GM19372 (cell line): ENCODE measurements at regions not wholly inside any gene's neighbourhood (a gene's known extent, or its start where the extent isn't known, plus 50 kb on each side); places are given as distances from the start of the nearest gene placed in this dataset.
"Not testable (repeated sequence)": the region's sequence is repeated elsewhere in the genome, so short reads cannot be mapped to it uniquely, and the experiment has no call there.

Experiments
- ATAC-seq: cut with Tn5 transposase; IDR thresholded peaks from one replicate; pipeline ENCODE4 v1.9.1; 2021; ENCODE audit warnings: mild to moderate bottlenecking, low read depth, moderate library complexity; ENCODE audit not compliant: unreplicated experiment

DNA sequence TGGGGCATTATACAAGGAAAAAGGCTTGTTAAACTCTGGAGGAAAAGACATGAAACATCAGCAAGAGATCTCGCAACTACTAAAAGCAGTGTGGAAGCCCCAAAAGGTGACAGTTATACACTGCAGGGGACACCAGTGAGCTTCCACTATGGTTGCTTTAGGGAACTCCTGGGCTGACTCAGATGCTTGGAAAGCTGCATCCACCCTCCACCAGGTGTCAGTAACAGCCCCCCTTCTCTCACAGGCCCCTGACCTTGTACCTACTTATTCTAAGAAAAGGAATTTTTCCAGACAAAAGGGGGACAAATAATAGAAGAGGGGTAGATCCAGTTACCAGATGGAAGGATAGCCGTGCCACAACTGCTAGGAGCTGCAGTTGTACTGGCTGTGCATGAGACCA is 154.4 kb upstream of the COX7C start:
- ATAC-seq, result no peak

DNA sequence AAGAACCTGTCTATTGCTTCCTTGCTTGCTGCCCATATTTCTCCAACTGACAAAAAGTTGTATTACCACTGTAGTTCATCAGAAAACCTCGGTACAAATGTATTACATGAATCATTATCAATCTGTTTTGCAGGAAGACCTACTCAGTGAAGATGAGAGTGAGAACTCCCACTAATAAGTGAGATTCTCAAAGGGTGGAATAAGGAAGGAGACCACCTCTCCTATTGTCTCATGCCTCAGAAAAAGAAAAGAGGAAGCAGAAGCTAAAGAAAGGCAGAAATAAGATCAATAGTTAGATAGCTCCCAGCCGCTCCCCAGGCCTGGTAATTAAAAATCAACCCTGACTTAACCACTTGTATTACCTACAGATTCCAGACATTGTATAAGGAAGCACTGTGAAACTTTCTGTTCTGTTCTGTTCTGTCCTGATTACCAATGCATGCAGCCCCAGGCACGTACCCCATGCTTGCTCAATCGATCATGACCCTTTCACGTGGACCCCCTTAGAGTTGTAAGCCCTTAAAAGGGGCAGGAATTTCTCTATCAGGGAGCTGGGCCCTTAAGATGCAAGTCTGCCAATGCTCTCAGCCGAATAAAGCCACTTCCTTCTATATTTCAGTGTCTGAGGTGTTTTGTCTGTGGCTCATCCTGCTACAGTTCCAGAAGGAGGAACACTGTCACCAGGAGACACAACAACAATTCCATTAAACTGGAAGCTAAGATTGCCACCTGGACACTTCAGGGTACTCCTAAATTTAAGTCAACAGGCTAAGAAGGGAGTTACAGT is 152.5 kb upstream of the COX7C start:
- ATAC-seq, result no peak

DNA sequence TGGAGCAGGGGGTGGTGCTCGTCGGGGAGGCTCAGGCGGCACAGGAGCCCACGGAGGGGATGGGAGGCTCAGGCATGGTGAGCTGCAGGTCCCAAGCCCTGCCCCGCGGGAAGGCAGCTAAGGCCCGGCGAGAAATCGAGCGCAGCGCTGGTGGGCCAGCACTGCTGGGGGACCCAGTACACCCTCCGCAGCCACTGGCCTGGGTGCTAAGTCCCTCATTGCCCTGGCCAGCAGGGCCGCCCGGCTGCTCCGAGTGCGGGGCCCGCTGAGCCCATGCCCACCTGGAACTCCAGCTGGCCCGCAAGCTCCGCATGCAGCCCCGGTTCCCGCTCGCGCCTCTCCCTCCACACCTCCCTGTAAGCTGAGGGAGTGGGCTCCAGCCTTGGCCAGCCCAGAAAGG is 151.0 kb upstream of the COX7C start:
- not testable (repeated sequence) for ATAC-seq

DNA sequence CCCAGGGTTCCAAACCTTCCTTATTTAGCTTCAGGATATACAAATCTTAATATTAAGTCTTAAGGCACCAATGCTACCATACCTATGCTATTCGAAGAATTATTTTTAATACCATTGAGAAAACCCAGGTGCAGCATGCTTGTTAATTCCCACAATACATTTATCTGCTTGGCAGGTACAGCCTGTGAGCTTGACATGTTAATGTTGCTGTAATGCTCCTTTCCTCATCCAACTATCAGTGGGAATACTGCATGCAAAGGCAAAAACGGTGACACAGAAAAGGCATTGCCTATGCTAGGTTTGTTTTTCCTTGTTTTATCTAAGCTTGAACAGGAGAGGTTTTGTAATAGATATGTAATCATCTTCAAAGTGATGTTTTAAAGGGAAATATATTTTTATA is 135.7 kb upstream of the COX7C start:
- ATAC-seq, result no peak

DNA sequence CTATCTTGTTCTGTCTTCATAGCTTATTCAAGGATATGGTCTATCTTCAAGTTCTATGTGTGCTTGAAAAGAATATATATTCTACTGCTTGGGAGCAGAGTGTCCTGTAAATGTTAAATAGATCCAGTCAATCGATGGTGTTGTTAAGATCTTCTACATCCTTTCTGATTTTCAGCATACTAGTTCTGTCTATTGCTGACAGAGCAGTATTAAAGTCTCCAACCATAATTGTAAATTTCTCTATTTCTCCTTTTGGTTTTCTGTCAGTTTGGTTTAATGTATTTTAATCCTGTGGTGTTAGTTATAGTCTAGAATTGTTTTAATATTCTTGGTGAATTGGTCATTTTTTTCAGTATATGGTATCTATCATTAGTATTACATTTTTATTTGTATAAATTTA is 124.0 kb upstream of the COX7C start:
- ATAC-seq, result no peak

DNA sequence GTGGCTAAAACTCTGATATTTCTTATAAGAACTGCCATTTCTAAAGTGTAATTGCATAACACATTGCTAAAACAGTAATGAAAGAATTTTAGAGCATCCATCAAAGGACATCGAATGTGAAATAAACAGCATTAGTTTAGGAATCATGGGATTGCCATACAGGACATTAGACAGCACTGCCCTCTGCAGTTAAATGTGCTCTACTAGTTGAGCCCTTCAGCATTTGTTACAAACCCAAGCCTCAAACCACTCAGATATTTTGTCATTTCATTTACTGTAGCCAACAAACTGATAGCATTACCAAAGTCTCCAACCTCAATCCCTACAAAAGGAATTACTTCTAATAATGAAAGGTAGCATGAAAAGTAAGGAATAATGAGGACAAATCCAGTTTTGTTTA is 116.8 kb upstream of the COX7C start:
- ATAC-seq, result no peak

DNA sequence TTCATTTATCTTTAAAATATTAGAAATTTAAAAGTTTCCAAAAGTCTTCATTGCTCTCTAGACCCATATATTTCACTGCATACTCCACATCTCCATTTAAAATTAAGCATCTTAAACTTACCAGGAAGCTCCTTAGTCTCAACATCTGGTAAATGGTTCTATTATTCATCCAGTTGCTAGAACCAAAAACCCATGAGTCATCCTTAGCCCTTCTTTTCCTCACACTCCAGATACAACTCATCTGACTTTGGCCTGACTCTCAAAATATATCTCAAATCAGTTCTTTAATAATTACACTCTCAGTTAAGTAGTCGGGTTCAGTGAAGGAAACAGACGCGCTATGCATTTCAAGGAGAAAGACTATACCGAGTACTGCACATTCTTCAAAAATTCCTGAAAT is 110.2 kb upstream of the COX7C start:
- no peak for ATAC-seq

DNA sequence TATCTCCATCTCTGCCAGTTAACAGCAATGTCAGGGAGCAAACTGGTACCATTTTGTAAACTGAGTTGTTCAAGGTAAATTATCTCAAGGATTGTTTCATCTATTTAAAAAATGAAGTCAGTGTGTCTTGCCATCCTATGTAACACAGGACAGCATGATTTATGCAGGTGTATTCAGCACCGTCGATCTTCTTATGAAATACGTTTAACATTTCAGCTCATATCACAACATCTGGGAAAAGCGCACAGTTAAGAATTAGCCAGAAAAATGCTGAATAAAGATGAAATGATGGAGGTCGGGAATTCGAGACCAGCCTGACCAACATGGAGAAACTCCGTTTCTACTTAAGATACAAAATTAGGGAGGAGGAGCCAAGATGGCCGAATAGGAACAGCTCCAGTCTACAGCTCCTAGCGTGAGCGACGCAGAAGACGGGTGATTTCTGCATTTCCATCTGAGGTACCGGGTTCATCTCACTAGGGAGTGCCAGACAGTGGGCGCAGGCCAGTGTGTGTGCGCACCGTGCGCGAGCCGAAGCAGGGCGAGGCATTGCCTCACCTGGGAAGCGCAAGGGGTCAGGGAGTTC is 107.3 kb upstream of the COX7C start:
- ATAC-seq, result not testable (repeated sequence)

DNA sequence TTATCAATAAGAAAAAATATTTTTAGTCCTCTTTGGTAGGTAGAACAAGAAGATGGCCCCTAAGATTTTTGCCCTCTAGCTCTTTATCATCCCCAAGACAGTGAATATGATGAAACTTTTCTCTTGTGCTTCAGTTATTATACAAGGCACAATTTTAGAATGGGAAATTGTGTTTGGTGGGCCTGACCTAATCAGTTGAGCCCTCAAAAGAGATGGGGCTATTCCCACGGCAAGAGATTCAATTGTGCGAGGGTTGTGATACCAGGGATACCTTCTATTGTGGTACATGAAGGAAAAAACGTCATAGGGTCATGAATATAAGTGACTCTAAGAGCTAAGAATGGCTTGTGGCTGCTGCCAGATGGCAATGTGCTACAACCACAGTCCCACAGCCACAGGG is 94.0 kb upstream of the COX7C start:
- ATAC-seq, result no peak

DNA sequence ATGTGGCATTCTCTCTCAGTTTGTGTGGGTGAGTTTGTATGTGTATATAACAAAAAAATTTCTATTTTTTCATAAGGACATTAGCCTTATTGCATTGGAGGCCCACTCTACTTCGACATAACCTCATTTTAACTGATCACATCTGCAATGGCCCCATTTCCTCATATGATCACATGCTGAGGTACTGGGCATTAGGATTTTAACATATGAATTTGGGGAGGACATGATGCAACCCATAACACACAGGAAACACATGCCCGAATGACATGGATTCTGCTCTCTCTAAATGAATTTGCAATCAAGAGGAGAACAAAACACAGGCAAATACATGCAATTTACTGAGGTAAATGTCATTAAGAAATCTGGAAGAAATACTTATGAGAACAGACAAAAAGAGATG is 92.1 kb upstream of the COX7C start:
- no peak for ATAC-seq

DNA sequence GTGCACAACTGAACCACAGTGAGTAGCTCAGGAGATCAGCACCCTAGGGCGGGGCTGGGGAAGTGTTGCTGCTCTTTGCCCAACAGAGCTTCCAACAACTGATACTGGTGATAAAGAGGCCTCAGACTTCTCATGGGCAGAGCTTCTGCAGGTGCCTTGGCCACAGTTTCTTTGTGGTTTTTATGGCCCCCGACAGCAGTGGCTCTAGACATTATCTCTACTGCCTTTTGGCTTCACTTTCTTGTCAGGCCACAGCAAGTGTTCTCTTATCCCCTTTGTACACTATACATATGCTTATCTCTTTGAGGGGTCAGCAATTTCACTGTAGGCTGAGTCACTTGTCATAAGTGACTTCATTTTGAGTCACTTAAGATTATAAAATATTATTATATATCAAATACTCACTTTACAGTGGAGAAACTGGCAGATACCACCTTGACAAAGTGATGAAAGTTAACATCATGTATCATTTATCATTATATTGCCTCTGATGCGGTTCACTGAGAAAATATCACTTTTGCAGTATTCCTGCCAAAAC is 90.9 kb upstream of the COX7C start:
- no peak for ATAC-seq

DNA sequence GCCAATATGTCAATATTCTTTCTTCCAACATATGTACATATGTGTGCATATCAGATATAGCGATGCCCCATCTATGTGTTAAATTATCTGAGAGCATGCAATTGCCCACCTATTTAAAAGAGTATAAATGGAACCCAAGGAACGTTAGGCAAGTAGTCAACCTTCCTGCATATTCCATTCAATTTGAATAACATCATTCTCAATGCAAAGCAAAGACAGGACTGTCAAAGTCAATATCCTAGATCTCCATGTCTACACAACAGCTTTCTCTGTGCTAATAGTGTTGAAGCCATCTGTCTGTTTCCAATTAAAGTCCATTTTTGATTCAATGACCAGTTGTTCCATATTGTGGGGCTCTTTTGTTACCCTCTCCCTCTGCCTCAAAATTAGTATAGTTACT is 85.3 kb upstream of the COX7C start:
- no peak for ATAC-seq

DNA sequence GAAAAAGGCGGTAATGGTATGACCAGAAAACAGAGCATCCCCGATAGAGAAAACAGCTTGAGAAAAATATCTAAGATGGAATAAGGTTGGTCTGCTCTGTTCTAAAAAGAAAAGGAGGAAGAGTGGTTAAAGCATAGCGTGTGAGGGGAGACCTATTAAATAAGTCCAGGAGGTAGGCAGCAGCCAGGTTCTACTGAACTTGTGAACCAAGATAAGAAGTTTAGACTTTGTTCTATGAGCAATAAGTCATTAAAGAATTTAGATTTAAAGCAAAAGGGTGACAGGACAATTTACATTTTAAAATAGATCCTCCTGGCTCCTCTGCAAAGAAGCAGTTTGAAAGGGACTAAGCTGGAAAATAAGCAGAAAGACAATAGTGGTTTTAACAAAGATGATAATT is 81.3 kb upstream of the COX7C start:
- no peak for ATAC-seq

DNA sequence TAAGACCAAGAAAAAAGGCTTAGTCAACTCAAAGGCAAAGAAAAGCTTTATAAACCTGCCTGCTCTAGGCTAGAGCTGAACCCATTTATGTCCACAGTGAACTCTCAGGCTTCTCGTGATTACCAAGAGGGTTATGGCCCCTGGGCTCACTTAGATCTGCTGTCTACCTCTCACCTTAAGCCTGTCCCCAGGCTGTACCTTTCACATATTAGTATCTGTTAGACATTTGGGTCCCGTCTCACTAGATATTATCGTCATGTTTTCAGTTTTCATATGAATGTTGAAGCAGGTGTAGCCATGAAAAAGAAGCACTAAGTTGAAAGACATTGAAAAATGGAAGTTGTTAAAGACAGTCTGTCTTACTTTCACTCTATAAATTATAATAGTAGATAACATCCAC is 75.2 kb upstream of the COX7C start:
- no peak for ATAC-seq

DNA sequence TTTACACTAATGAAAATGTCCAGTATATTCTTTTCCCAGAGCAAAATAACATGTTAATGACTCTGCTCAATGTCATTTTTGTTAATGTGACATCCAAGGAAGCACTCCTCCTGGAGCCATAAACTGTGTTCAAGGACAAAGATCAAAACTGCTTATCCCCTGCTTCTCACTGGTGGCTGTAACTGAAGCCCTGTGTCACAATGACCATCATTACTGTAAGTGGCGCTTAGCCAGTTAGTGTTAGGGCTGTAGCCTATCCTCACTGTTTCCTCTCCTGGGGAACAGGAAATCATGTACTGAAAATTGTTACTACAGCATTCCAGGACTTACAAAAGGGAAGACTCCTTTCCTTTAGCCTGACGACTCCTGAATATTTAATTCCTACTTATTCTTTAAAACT is 71.7 kb upstream of the COX7C start:
- no peak for ATAC-seq

DNA sequence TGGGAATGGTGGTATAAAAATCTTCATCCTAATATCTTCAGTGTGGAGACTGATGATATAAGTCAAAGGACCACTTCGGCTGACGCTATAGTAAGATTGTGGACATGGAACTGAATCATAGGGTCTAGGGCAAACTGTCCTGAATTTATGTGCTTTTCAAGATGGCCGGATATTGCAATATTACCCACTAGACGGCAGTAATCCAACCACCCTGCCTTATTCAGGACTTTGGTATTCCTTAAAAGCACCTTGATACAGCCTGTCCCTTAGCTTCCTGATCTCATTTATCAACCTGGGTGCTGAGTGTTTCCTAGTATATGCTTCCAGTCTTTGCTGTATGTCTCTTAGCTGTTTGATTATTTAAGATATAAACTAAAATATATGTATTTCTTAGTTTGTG is 71.2 kb upstream of the COX7C start:
- no peak for ATAC-seq

DNA sequence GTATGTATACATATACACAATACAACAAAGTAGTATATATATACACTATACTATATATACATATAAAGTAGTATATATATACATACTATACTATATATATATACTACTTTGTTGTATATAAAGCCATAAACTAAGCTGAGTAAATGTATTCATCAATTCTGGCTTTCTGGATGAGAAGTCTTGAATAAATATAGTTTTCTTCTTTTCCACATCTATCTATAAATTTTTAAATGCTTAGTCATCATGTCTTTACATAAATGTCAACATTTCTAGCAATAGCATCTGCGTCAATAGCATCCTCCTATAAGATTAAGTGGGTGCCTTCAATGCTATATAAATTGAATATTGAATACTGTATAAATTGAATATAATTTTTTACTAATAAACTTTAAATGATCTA is 63.1 kb upstream of the COX7C start:
- no peak for ATAC-seq

DNA sequence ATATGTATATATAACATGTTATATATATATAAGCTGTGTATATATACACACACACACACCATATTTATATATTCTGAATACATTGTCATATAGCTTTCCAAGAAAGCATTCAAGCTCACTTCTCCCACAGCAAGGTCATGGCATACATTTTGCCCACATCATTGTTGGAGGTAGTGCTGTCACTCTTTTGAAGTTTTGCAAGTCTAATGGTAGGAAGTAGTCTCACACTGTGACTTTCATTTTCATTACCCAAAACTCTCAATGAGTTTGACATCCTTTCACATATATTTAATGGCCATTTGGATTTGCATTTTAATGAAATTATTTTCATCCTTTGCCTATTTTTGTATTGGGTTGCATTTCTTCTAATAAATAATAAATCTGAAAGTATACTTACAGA is 59.8 kb upstream of the COX7C start:
- no peak for ATAC-seq

DNA sequence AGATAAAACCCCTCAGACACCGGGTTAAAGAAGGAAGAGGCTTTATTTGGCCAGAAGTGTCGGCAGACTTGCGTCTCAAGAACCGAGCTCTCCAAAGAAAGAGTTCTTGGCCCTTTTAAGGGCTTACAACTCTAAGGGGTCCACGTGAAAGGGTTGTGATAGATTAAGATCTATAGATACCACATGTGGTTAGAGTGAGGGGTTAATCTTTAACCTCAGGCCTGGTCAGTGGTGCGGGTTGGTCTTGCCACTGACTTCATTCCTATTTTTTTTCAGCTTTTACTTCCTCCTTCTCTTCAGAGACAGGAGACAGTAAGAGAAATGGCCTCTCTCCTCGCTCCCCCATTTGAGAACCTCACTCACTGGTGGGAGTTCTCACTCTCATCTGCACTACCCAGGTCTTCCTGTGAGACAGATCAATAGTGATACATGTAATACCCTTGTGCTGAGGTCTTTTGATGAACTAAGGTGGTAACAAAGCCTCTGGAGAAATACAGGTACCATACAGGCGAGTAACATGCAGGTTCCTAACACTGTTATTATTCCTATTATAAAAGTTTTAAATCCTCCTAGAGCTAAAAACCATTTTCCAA is 52.4 kb upstream of the COX7C start:
- ATAC-seq, result peak; percentile 68

DNA sequence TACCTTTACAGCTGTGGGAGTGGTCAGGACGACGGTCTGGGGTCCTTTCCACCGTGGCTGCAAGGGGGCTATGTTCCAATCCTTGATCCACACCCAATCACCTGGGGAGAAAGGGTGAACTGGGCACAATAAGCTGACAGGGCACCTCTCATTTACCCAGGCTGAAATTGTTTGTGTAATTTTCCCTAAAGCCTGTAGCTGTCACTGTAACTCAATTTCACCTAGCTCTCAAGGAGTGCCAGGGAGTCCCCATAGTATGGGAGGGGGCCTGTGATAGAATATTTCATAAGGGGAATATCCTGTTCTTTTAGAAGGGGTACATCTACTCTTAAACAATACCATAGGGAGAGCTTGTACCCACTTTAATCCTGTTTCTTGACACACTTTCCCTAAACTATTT is 51.7 kb upstream of the COX7C start:
- ATAC-seq, result not testable (repeated sequence)
